ENCODE measurements at regions not wholly inside any gene's neighbourhood (a gene's known extent, or its start where the extent isn't known, plus 50 kb on each side); places are given as distances from the start of the nearest gene placed in this dataset.

- H3K9me3 Mint-ChIP-seq = no peaks in the 10 kb centered on the region
- TF ChIP-seq, protein P1, sequence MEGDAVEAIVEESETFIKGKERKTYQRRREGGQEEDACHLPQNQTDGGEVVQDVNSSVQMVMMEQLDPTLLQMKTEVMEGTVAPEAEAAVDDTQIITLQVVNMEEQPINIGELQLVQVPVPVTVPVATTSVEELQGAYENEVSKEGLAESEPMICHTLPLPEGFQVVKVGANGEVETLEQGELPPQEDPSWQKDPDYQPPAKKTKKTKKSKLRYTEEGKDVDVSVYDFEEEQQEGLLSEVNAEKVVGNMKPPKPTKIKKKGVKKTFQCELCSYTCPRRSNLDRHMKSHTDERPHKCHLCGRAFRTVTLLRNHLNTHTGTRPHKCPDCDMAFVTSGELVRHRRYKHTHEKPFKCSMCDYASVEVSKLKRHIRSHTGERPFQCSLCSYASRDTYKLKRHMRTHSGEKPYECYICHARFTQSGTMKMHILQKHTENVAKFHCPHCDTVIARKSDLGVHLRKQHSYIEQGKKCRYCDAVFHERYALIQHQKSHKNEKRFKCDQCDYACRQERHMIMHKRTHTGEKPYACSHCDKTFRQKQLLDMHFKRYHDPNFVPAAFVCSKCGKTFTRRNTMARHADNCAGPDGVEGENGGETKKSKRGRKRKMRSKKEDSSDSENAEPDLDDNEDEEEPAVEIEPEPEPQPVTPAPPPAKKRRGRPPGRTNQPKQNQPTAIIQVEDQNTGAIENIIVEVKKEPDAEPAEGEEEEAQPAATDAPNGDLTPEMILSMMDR (IDR thresholded peaks at IDR 0.05) = no peak
- H3K27me3 Mint-ChIP-seq (ENCODE audit: low read depth, poor library complexity) = no peaks in the 10 kb centered on the region
- H3K4me1 Mint-ChIP-seq = peaks cover 86% of the 10 kb centered on the region
- peak overlapping the region; percentile 97 for H3K27ac Mint-ChIP-seq
- no peaks in the 10 kb centered on the region for H3K36me3 Mint-ChIP-seq (ENCODE audit: low read depth)
- peak; percentile 59 for DNase-seq
- H3K4me3 Mint-ChIP-seq = peak overlapping the region; percentile 61
Measured at GRCh38 chr9:16103620-16104397, 551.0 kb downstream of the CCDC171 start.

DNA sequence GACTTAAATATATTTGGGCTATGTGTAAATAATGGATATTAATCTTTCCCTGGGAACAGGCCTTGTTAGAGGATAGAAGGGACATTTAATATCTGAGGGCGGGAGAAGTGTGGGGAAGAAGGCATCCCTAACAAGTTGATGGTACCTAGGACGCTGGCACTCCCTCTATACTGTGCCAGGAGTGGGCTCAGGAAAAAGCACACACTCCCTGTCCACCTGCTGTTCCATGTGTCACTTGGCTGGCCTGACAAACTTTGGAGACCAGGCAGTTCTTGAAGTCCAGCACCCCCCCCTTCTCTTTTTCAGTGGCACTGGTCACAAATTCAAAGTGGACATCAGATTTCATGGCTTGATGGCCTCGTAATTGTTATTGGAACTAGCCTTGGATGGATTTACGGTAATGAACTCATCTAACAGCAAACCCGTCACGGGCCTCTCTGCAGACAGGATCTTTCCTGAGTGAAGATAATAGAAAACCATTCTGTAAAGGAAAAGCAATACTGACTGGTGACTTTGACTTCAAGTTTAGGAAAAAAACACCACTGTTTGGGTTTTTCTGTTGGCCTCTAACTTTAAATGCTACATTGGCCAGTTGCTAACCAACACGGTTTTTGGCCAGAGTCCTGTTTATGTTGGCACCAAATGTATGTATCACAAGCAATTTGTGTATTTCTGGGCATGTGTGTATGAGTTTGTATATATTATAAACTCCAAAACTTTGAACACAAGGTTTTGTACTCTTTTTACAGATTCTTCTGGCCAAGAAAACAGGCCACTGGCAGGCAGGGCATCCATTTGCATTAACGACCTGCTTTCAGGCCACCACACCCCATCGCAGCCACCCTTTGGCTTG is 552.6 kb downstream of the CCDC171 start:
- TF ChIP-seq, protein P1 (IDR thresholded peaks at IDR 0.05) = no peak
- Mint-ChIP-seq H3K9me3 (no peaks in the 10 kb centered on the region), H3K36me3 (ENCODE audit: low read depth) (no peaks in the 10 kb centered on the region), H3K27me3 (ENCODE audit: low read depth, poor library complexity) (no peaks in the 10 kb centered on the region), H3K4me1 (peaks cover 70% of the 10 kb centered on the region), H3K27ac (peak overlapping the region; percentile 58), H3K4me3 (no peak overlapping the region)
- no peak for DNase-seq

- TF ChIP-seq, protein P1 (IDR thresholded peaks at IDR 0.05) = no peak
- H3K27me3 Mint-ChIP-seq (ENCODE audit: low read depth, poor library complexity) = no peaks in the 10 kb centered on the region
- peaks cover 63% of the 10 kb centered on the region for H3K4me1 Mint-ChIP-seq
- H3K4me3 Mint-ChIP-seq = peak overlapping the region; percentile 42
- no peaks in the 10 kb centered on the region for H3K9me3 Mint-ChIP-seq
- no peaks in the 10 kb centered on the region for H3K36me3 Mint-ChIP-seq (ENCODE audit: low read depth)
- DNase-seq = no peak
- peak overlapping the region; percentile 48 for H3K27ac Mint-ChIP-seq
Measured at GRCh38 chr9:16106021-16106571, 553.3 kb downstream of the CCDC171 start.

DNA sequence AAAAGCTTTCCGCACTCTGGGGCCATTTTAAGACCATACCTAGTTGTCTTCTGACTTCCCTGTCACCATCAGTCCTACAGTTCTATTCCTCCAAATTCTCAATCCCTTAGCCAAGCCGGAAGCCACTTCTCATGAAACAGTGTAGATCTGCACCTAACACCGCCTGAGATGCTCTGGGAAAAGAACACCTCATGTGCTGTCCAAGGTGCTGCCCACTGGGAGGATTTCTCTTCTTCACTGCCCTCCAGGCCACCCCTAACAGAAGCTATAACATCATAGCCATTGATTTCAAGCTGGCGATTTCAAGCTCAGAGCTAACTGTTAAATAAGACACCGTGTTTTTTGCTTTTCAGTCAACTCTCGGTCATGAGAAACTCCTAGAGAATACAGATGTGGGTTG is 559.3 kb downstream of the CCDC171 start:
- DNase-seq = peak; percentile 46
- Mint-ChIP-seq H3K27ac (no peak overlapping the region), H3K36me3 (ENCODE audit: low read depth) (no peaks in the 10 kb centered on the region), H3K9me3 (no peaks in the 10 kb centered on the region), H3K4me3 (no peak overlapping the region), H3K4me1 (peaks cover 3% of the 10 kb centered on the region), H3K27me3 (ENCODE audit: low read depth, poor library complexity) (peaks cover 3% of the 10 kb centered on the region)
- TF ChIP-seq, protein P1 (IDR thresholded peaks at IDR 0.05) = no peak

GRCh38 chr9:16115994-16116393 is 563.2 kb downstream of the CCDC171 start:
- TF ChIP-seq, protein P1 (IDR thresholded peaks at IDR 0.05) = no peak
- Mint-ChIP-seq H3K4me3 (no peak overlapping the region), H3K27ac (no peak overlapping the region), H3K36me3 (ENCODE audit: low read depth) (no peaks in the 10 kb centered on the region), H3K9me3 (no peaks in the 10 kb centered on the region), H3K27me3 (ENCODE audit: low read depth, poor library complexity) (peaks cover 9% of the 10 kb centered on the region), H3K4me1 (peaks cover 11% of the 10 kb centered on the region)
- DNase-seq = no peak

All from nephron progenitor cell (in vitro differentiated cells).